ENCODE measurements at regions not wholly inside any gene's neighbourhood (a gene's known extent, or its start where the extent isn't known, plus 50 kb on each side); places are given as distances from the start of the nearest gene placed in this dataset.

GRCh38 chr6:120407696-120408095, 926.6 kb downstream of the TBC1D32 start:
- intact Hi-C loops (cut with micrococcal nuclease; ENCODE audit: unreplicated experiment), result loop anchor here (2.0 kb wide), 1 partner anchor 419 kb away; no protein-coding TSS in a partner anchor
- BruUV-seq (replicated peaks), result no TSS peak
- TF ChIP-seq, protein P1, sequence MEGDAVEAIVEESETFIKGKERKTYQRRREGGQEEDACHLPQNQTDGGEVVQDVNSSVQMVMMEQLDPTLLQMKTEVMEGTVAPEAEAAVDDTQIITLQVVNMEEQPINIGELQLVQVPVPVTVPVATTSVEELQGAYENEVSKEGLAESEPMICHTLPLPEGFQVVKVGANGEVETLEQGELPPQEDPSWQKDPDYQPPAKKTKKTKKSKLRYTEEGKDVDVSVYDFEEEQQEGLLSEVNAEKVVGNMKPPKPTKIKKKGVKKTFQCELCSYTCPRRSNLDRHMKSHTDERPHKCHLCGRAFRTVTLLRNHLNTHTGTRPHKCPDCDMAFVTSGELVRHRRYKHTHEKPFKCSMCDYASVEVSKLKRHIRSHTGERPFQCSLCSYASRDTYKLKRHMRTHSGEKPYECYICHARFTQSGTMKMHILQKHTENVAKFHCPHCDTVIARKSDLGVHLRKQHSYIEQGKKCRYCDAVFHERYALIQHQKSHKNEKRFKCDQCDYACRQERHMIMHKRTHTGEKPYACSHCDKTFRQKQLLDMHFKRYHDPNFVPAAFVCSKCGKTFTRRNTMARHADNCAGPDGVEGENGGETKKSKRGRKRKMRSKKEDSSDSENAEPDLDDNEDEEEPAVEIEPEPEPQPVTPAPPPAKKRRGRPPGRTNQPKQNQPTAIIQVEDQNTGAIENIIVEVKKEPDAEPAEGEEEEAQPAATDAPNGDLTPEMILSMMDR (IDR thresholded peaks at IDR 0.05; ENCODE audit: unreplicated experiment), result no peak
- Mint-ChIP-seq H3K4me3 (ENCODE audit: low read depth, unreplicated experiment) (no peak overlapping the region), H3K27me3 (ENCODE audit: unreplicated experiment) (no peaks in the 10 kb centered on the region), H3K27ac (ENCODE audit: unreplicated experiment) (no peak overlapping the region), H3K9me3 (ENCODE audit: low read depth, unreplicated experiment) (peaks cover under 1% of the 10 kb centered on the region), H3K36me3 (ENCODE audit: insufficient read depth, unreplicated experiment) (no peaks in the 10 kb centered on the region), H3K4me1 (ENCODE audit: low read depth, unreplicated experiment) (no peaks in the 10 kb centered on the region)
- no peak for DNase-seq
- CTCF ChIA-PET, result no interaction called here

GRCh38 chr6:120405947-120406346, 928.3 kb downstream of the TBC1D32 start:
- Mint-ChIP-seq H3K4me3 (ENCODE audit: low read depth, unreplicated experiment) (no peak overlapping the region), H3K27me3 (ENCODE audit: unreplicated experiment) (no peaks in the 10 kb centered on the region), H3K27ac (ENCODE audit: unreplicated experiment) (no peak overlapping the region), H3K36me3 (ENCODE audit: insufficient read depth, unreplicated experiment) (no peaks in the 10 kb centered on the region), H3K9me3 (ENCODE audit: low read depth, unreplicated experiment) (peaks cover 2% of the 10 kb centered on the region), H3K4me1 (ENCODE audit: low read depth, unreplicated experiment) (no peaks in the 10 kb centered on the region)
- intact Hi-C loops (cut with micrococcal nuclease; ENCODE audit: unreplicated experiment), result loop anchor here (2.0 kb wide), 1 partner anchor 421 kb away; no protein-coding TSS in a partner anchor
- no TSS peak for BruUV-seq (replicated peaks)
- DNase-seq, result no peak
- CTCF ChIA-PET, result no interaction called here
- TF ChIP-seq, protein P1 (IDR thresholded peaks at IDR 0.05; ENCODE audit: unreplicated experiment), result no peak

DNA sequence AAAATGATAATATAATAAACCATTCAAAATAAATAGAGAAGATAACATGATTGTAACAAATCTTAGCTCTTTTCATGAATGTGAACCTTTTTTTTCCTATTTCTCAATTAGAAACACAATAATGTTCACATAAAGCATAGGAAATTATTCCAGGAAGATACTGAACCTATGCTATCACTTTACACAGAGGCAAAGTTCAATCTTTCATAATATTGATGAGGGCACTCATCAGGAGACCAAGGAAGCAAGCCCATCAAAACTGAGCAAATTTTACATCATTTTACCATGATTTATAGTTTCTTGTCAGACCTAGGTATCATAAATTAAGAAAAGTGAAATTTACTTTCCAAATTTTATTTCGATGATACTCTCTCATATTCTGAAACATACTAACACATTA, 938.5 kb downstream of the TBC1D32 start:
- Mint-ChIP-seq H3K36me3 (ENCODE audit: insufficient read depth, unreplicated experiment) (no peaks in the 10 kb centered on the region), H3K4me1 (ENCODE audit: low read depth, unreplicated experiment) (no peaks in the 10 kb centered on the region), H3K4me3 (ENCODE audit: low read depth, unreplicated experiment) (no peak overlapping the region), H3K27me3 (ENCODE audit: unreplicated experiment) (no peaks in the 10 kb centered on the region), H3K9me3 (ENCODE audit: low read depth, unreplicated experiment) (peaks cover 3% of the 10 kb centered on the region), H3K27ac (ENCODE audit: unreplicated experiment) (no peak overlapping the region)
- no TSS peak for BruUV-seq (replicated peaks)
- TF ChIP-seq, protein P1 (IDR thresholded peaks at IDR 0.05; ENCODE audit: unreplicated experiment), result no peak
- CTCF ChIA-PET, result no interaction called here
- DNase-seq, result no peak
- intact Hi-C loops (cut with micrococcal nuclease; ENCODE audit: unreplicated experiment), result no loop called here

GRCh38 chr6:120395330-120395729, 939.0 kb downstream of the TBC1D32 start:
- Mint-ChIP-seq H3K4me1 (ENCODE audit: low read depth, unreplicated experiment) (no peaks in the 10 kb centered on the region), H3K27ac (ENCODE audit: unreplicated experiment) (no peak overlapping the region), H3K4me3 (ENCODE audit: low read depth, unreplicated experiment) (no peak overlapping the region), H3K9me3 (ENCODE audit: low read depth, unreplicated experiment) (peaks cover 3% of the 10 kb centered on the region), H3K27me3 (ENCODE audit: unreplicated experiment) (no peaks in the 10 kb centered on the region), H3K36me3 (ENCODE audit: insufficient read depth, unreplicated experiment) (no peaks in the 10 kb centered on the region)
- intact Hi-C loops (cut with micrococcal nuclease; ENCODE audit: unreplicated experiment), result no loop called here
- CTCF ChIA-PET, result no interaction called here
- TF ChIP-seq, protein P1 (IDR thresholded peaks at IDR 0.05; ENCODE audit: unreplicated experiment), result no peak
- no peak for DNase-seq
- no TSS peak for BruUV-seq (replicated peaks)

All from Calu3 (cell line).